KG1 (cell line): ENCODE measurements at regions not wholly inside any gene's neighbourhood (a gene's known extent, or its start where the extent isn't known, plus 50 kb on each side); places are given as distances from the start of the nearest gene placed in this dataset.

Source experiments
- DNase-seq: peaks from one replicate; lab custom pipeline; 2025; lab: John Stamatoyannopoulos, UW

DNA sequence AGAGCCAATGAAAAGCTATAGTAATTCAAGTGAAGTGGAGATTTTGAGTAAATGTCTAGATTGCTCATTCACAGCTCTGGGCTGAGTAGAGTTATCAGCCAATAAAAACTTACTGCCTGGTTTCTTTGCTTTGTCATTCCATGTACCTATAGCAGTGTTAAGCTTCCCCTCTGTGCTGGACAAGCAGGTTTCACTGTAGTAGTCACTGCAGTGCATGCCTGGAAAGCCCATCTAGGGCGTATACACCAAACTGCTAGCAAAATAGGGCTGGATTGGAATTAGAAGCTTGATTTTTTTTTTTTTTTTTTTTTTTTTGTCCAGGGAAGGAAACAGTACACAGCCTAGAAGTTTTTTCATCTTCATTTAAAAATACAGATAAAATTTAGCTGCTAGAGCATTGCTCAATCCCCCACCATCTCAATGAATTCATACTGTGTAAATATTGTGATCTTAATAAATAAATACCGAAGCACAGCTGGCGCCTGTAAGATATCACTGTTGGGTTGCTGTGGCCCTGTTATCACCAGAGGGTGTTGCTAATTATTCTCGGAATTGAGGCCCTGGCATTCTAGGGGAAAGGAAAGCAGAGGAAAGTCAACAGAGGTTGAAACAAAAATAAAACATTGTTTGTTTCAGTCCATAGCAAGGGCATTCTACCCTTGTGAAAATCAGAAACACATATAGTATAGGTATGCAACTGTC is 968.5 kb upstream of the GJE1 start:
- no peak for DNase-seq

DNA sequence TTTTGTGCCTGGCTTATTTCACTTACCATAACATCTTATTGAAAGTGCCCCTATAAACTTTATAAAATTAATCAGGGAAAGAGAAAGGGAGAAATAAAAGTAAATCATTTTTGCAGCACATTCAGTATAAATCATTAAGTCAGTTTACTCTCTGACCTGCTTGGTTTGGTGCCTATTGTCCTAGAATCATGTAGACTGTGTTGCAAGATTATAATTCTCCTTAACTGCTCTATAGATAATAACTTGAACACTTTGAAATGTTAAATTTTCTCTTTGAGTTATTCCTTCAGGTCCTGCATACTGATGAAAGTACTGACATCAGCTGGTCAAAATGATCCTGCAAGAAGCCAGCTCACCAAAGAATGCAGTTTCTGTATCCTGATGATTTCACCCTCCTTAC is 969.6 kb upstream of the GJE1 start:
- DNase-seq, result no peak

DNA sequence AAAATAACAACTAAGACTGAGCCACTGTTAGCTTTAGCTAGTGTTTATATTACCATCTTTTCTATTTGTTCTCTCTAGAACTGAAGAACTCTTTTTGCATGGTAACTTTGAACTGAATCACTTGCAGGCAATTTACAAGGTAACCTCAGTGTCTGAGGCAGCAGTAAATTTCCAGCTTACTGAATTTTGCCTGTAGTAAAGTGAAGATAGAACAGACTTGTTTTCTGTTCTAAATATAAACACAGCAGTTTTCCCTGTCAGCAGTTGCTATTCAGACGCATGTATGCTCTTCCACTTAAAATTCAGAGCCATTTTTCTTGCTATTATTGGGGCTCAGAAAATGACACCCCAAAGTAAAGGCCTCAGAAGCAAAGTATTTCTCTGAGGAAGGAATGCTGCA is 974.0 kb upstream of the GJE1 start:
- DNase-seq, result no peak

DNA sequence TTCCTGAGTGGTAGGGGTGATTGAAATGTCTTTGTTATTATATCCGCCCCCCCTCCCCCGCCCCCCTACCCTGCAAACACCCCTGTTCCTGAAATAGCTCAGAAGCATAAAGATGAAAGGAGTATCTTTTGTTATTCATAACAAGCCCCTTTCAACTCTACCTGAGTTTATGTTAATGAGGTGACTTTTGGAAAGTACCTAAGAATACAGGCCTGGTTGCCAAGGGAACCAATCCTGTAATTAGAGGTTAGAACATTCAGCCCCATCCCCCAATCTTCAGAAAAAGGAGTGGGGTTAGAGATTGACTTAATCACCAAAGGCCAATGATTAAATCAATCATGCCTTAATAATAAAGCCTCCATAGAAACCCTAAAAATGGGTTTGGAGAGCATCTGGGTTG is 979.2 kb upstream of the GJE1 start:
- DNase-seq, result no peak

DNA sequence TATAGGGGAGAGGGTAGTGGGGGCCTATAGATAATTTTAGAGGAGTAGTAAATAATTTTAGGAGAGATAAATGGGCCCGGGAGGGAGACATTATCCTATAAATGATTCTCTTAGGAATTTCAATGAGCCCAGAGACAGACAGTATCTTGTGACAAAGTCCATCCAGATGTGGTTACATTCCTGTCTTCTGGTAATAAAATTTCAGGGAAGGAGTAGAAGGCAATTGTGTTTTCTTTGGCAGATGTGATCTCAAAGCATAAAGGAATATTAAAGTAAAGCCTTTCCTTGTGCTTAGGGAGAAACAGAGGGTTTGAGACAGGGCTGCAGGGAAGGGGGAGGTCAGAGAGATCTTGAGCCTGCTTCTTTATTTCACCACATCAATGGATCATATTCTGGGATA is 979.8 kb upstream of the GJE1 start:
- DNase-seq, result no peak

DNA sequence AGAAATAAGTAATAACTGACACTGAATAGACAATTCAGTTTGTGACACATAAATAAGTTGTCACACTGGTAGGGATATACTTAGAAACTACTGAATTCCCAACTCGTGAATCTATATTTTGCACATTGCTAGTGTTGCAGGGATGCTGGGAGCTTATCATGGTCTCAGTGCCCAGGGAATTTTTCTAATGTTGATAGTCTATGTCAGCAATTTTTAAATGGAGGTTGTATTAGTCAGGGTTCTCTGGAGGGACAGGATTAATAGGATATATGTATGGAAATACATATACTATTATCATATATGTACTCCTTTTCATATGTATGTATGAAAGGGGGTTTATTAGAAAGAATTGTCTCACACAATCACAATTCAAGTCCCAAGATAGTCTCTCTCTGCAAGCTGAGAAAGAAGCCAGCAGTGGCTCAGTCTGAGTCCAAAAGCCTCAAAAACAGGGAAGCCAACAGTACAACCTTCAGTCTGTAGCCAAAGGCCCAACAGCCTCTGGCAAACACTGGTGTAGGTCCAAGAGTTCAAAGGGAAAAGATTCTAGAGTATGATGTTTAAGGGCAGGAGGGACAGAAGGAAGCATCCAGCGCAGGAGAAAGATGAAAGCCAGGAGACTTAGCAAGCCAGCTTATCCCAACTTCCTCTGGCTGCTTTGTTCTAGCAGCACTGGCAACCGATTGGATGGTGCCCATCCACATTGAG is 980.9 kb upstream of the GJE1 start:
- no peak for DNase-seq

DNA sequence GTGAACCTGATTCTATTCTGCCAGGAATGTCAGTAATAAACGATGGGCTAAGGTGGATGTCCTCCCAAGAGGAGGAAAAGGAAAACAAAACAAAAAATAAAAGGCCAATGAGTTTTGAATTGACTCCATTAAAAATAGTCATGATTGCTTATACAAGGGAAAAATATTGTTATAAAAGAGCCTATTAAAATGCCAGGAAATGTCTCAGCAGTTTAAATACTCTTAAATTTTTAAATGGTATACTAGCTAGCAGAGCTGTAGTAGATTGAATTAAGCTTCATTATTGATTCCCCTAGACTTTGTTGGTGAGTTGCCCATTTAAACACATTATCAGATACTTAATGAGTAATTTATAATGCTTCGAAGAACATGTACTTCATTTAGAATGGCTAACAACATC is 990.9 kb upstream of the GJE1 start:
- no peak for DNase-seq

DNA sequence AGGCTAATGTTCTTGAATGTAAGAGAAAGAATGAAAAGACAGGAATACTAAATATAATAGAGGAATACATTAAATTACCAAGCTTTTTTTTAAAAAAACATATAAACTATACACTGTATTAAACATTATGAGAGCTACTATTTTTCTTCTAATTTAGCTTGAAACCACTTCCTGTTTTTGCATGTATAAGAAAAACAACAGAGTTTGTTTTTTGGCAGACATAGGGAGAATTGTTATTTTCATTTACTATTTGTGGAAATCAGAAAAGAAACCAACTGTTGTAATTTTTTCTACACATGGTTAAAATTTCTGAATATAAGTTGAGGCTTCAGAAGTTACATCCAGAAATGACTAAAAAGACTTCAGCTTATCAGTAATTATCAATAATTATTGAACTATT is 991.8 kb upstream of the GJE1 start:
- no peak for DNase-seq

DNA sequence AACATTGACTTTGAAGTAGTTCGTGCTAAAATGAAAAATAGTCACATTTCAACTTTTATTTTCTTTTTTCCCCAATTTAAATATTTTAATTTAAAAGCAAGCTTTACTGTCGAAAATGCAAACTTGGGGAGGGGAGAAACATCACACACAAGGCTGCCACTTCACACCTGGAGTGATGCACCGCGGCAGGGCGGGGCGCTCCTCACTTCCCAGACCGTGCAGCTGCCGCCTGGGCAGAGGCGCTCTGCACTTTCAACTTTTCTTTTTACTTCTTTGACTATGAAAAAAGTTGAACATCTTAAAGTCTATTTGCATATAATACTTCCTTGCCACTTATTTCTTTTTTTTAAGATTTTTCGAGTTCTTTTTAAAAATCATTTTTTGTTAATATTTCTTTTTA is 993.3 kb upstream of the GJE1 start:
- DNase-seq, result no peak

DNA sequence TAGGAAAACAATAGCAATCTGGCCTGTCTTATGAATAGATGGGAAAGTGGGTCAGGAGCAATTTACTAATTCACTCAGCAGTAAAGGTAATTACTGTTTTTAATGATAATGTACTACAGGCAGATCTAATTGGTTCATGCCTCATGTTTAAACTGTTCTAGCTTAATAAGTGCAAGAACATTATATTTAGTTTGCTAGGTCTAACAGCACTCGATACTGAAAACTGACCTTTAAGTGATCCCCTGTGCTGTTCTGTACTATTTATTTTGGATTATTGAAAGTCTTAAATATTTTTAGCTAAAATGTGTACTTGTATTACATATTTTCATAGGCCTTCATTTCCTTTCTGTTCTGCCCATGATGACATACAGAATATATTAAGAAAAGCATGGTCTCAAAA is 998.0 kb upstream of the GJE1 start:
- DNase-seq, result no peak

DNA sequence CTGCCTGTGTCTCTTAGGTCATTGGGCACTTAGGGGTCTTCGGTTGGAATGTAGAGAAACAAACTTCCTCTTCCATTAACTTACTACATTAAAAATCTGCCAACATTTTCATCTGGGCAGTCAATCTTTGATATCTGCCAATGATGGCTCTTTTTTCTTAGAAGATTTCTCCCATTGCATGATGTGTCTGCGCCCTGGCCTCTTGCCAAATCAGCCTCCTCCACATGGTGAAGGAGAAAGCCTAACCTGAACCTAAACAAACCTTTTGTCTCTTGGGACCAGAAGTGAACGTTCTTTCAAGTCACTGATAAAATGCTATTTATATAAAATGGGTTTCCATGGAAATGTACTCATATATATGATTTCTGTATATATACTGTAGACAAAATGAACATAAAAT is 998.9 kb upstream of the GJE1 start:
- DNase-seq, result no peak

DNA sequence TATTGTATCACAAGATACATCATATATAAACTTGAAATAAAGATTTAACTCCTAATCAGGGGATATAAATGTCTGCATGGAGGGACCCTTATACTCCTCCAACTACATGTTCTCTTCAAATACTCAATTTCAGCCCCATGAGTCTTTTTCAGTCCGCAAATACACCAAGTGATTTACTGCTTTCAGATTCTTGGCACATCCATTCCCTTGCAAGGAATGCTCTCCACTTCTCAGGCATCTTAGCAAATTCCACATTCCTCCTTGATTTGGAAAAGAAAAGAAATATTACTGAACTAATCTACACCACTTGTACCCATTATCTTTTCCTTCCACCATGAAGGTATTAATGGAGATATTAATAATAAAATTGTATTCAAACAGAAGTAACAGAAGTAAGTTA is 999.4 kb upstream of the GJE1 start:
- DNase-seq, result no peak

DNA sequence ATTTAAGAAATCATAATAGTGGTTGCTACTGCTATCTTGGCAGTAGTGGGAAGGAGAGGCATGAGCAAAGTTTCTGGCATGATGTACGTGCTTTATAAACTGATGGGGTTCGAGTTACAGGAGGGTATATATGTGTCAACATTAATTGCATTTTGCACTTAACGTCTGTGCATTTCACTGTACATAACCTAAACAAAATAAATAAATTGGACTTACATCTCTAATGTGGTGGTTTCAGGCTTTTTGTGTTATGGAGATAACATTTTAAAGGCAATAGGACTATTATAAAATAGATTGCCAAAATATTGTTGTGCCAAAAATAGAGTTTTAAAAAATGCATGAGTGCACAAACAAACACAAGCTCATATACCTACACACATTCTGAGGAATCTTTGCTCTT is 1001.1 kb upstream of the GJE1 start:
- DNase-seq, result no peak

DNA sequence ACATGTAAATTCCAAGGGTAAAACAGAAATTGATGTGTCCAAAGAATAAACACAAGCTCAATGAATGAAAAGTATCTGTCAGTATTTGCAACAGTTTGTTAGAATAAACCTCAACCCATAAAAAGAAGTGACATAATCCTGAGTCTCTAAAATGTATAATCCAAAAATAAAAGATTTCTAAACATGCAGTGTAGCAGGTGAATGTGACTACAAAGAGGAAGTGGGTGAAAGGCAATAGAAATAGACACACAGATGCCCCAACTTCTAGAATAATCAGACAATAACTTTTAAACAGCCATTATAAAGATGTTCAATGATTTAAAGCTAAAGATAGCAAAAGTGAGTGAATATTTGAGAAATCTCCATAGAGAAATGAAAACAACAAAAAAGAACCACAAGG is 1009.2 kb upstream of the GJE1 start:
- DNase-seq, result no peak

DNA sequence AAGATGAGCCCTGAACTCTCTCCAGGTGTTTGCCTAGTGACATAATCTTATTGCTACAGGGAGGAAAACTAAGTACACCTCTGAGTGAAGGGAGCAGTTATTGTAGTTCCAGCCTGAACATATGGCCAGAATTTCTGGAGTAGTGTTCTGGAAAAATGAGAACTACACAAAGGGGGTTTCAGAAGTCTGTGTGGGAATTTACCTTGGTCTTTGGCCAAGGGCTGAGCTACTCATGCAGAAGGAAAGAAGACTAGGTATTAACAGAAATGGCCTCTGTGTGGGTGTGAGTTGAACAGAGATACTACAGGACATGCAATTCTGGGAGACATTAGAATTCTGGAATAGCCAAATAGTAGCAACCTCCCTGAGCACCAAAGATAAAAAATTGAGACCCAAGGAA is 1009.7 kb upstream of the GJE1 start:
- no peak for DNase-seq

DNA sequence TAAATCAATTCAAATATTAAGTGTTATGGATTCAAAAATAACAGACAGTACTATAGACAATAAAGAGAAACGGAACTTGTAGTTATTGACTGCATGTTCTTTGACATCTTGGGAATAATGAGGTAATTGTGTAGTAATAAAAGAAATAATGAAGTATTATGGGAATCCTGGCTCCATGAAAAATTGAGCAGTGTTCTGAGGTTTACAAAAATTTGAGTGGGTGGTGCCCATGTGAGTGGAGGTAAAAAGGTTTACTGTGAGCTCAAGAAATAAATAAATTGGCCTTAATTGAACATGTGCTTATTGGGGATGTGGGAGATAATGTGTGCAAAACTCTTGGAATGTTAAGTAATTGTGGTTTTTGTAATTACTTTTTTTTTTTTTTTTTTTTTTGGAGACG is 1013.7 kb upstream of the GJE1 start:
- no peak for DNase-seq

DNA sequence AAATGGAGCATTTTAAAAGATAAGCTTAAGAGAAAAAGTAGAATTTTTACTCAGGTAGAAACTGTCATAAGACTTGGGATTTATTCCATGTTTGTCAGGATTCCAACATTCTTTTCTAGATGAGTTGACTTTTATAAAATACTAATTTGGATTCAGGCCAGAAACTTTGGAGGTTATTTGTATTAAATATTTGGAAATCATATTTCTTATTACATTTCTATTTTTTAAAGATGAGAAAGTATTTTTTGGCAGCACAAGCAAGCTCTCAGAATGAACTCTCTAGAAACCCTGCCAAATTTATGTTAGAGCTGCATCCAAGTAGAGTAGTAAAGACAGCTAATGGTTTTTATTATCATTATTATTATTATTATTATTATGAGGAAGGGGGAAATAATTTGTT is 1014.9 kb upstream of the GJE1 start:
- DNase-seq, result no peak

DNA sequence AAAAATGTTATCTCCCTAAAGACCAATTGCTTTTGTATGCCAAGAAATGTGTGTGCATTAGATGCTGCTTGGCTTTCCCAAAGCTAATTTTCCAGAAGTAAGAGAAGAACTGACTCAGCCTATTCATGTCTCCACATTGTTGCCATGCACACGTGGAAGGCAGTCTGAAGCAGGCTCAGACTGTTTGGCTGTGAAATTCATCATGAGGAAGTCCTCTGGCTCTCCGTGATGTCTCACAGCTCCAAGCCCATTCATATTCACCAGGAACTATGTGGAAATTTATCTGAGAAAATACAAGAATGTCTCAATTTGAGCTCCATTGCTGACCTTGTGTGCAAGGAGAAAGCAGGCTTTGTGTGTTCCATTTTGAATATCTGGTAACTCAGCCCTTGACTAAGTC is 1022.2 kb upstream of the GJE1 start:
- no peak for DNase-seq

DNA sequence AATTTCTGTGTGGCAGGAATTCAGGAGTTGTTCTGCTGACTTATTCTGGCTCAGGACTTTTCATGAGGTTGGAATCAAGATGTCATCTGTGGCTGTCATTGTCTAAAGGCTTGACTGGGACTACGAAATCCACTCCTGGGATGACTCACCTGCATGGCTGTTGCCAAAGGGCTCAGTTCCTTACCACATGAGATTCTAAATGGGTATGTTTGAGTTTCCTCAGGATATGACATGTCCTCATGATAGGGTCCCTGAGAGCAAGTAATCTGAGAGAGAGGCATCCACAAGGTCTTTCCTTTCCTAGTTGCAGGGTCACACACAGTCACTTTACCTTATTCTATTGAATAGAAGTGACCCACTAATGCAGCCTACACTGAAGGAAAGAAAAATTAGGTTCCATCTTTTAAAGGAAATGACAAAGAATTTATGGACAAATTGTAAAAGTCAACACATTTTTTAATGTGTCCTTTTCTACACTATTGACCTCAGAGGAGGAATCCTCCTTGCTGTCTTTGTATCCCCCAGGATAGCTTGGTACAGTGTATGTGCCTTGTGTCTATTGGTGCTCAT is 1025.0 kb upstream of the GJE1 start:
- DNase-seq, result no peak

DNA sequence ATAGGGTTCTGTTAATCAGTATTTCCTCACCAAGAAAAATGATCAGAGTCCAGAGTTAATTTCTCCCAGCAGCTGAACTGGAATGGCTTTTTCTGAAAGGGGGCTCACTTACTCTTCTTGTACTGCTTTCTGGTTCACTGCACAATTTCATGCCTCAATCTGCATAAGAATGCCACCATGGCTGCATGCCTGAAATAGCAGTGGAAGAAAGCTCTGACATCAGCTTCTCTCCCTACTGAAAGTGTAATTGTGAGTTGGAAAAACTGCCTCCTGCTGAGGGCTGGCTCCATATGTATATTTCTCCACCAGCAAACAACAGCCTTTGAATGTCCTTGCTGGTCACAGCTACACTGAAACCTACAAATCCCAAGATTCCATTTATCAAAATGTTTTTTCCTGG is 1027.2 kb upstream of the GJE1 start:
- no peak for DNase-seq

DNA sequence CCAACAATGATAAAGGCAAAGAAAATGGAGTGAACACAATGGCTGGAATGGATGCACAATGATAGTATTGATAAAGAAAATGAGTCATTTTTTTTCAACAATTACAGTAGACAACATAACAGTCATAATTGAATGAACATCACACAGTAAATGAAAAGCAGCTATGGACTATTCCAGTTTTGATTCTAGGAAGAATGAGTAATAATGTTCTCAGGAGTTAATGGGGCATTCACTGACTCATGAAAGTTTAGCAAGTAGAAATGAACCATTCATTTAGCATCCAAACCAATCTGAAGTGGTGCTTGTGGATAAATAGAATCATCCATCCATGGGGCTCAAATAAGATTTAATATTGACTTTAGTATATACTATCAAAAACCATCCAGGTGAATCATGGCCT is 1029.5 kb upstream of the GJE1 start:
- DNase-seq, result no peak

DNA sequence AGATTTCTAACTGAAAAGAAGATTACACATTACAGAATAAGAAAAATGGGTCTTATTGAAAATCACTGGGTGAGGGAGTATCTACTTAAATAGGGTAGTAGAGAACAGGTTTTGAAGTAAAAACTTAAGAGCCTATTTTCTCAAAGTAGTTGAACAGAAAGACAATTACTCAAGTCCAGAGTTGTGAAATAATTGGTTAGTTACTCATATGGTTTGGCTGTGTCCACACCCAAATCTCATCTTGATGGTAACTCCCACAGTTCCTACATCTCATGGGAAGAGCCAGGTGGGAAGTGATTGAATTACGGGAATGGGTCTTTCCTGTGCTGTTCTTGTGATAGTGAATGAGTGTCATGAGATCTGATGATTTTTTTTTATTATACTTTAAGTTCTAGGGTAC is 1035.3 kb upstream of the GJE1 start:
- DNase-seq, result no peak

DNA sequence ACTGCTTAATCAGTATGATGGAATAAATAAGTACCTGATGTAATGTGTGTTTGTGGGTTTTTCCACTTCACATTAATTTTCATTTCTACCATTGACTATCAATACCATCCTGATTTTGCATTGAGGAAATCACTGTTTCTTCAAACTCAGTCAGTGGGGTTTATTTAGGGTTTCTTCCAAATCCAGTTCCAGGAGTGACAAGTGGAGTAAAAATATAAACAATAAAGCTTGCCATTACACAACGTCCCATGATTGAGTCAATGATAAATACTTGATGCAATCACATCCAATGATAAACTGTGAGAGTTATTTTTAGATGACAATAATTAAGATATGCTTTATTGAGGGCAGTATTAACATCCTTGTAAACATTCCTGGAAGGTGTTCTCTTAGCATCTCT is 1037.4 kb upstream of the GJE1 start:
- no peak for DNase-seq

DNA sequence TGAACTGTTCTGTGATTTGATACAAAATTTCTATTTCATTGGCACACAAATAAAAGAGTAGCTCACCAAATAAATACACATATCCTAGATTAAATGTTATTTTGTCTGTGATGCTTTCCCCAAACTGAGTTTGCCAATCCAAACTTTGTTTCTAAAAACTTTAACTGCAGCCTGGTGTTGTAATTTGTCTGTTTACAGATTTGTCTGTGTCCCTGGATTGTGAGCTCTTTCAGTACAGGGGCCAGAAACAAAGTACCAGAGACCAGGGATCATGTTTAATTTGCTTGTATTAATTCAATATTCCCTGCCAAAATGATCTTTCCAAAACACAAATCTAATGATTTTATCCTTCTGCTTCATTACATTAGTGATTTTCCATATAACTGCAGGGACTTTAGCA is 1044.6 kb upstream of the GJE1 start:
- DNase-seq, result no peak
